Kidney capillary endothelial cell (primary cell): ENCODE measurements at regions not wholly inside any gene's neighbourhood (a gene's known extent, or its start where the extent isn't known, plus 50 kb on each side); places are given as distances from the start of the nearest gene placed in this dataset.

ENCODE experiments used
- DNase-seq: peaks from one replicate; pipeline ENCODE4 v3.0.0-alpha.2; 2018; ENCODE audit warnings: low spot score

GRCh38 chr15:66948294-66948693 is 117.1 kb upstream of the SMAD3 start:
- no peak for DNase-seq

GRCh38 chr15:66950114-66950513 is 115.3 kb upstream of the SMAD3 start:
- no peak for DNase-seq

DNA sequence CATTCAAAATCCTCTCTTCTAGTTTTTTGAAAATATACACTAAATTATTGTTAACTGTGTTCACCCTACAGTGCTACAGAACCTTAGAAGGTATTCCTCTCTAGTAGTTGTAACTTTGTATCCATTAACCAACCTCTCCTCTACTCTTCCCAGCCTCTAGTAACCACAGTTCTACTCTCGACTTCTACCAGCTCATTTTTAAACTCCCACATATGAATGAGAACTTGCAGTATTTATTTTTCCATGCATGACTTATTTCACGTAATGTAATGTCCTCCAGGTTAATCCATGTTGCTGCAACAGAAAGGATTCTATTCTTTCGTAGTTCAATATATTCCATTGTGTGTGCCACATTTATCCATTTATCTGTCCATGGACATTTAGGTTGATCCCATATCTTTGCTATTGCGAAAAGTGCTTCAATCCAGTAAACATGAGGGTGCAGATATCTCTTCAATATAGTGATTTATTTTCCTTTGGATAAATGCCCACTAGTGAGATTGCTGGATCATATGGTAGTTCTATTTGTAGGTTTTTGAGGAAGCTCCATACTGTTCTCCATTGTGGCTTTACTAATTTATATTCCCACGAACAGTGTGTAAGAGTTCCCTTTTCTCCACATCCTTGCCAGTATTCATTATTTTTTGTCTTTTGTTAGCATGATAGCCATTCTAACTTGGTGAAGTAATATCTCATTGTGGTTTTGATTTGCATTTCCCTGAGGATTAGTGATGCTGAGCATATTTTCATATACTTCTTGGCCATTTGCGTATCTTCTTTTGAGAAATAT is 113.7 kb upstream of the SMAD3 start:
- DNase-seq, result no peak

- no peak for DNase-seq
Measured at GRCh38 chr15:66952756-66953522, 112.5 kb upstream of the SMAD3 start.

DNA sequence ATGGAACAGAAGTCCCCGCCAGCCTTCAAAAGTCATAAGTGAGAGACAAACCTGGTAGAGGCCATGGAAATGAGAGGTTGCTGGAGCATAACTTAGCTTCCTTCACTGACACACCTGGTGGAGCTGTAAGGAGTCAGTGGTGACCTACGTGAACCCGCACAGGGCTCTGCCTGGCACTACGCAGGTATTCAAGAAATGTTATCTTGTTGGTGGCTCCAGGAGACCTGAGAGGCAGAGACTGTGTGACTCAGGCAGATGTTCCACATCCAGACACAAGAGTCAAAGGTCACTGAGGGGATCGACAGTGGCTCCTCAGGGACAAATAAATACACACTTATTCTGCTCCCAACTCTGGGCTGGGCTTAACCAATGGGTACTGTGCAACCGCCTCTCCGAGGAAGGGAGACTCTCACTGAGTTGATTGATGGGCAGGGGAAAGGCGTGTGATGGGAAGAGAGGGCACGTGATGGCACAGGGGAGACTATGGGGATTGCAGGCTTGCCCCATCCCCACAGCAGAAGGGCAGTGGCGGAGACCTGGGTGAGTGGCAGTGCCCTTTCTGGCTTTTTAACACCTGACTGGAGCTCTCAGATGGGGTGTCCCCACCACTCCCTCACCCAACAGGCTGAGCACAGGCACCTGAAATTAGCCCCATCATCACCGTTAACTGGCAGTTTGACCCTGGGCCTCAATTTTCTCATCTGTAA is 111.7 kb upstream of the SMAD3 start:
- no peak for DNase-seq

DNA sequence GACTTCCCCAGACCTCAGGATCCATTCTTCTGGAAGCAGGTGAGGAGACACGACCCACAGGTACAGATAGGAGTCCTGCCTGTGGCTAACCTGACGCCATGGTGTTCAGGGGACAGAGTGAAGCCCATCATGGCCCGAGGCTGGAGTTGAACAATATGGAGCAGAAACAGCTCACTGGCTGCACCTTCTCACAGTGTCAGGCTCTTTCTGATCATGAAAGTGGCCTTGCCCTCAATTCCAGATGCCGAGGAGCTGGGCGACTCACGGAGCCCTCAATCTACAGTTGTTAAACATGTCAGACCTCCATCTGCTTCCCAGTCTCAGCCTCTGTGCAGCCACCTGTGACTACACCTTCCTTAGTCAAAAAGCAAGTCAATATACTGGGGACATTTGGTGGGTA is 110.8 kb upstream of the SMAD3 start:
- DNase-seq, result no peak

DNA sequence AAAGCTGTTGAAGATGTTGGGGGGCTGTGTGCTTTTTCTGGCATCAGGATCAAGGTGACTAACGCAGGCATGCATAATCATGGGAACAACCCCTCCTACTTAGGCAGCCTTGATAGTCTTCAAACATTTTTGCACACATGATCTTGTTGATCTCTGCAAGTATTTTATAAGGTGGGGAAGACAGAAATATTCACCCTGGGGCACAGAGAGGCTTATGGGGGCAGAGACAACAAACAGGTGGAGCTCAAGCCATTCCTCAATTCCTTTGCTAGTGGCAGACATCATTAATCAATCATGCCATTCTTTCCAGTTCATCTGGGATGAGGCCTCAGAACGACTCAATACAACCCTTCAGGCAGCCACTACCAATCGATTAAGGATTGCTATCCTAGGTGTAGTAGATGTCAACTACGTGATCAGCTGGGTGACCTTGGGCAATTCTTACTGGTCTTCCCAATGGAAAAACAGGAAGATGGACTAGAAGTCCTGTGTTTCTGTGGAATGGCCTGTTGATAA is 110.3 kb upstream of the SMAD3 start:
- DNase-seq, result no peak

GRCh38 chr15:66955871-66956585 is 109.4 kb upstream of the SMAD3 start:
- DNase-seq, result peak; percentile 83

DNA sequence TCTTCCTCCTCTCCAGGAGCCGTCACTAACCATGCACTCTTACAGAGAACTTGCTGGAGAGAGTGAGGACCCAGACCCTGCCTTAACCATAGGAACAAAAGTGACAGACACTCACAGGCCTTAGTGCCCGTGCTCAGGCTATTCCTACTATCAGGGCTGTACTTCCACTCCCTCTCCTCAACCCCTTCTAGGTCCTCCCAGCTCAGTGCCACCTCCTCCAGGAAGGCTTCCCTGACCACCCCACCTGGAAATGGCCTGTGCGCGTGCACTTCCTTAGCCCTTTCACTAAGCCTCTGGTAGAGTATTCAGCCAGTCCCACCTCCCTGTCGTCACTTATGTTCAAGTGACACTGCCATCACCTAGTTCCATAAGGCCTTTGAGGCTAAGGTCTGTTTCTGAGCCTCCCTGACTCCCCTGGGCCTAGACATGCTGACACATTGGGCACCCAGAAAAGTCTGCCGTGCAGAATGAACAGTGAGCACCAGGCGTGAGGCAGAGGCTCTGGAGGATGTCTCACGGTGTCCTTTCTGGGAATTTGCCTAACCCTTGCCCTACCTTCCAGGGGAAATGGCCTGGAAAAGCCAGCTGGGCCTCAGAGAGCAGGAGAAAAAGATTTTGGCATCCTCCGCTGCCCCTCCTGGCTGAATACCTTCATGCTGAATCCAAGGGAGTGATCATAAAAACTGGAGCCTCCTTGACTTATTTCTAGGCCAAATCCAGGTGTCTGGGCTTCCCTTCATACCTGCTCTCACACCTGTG is 108.6 kb upstream of the SMAD3 start:
- DNase-seq, result no peak

- DNase-seq, result no peak
Measured at GRCh38 chr15:66957431-66957720, 108.0 kb upstream of the SMAD3 start.

DNA sequence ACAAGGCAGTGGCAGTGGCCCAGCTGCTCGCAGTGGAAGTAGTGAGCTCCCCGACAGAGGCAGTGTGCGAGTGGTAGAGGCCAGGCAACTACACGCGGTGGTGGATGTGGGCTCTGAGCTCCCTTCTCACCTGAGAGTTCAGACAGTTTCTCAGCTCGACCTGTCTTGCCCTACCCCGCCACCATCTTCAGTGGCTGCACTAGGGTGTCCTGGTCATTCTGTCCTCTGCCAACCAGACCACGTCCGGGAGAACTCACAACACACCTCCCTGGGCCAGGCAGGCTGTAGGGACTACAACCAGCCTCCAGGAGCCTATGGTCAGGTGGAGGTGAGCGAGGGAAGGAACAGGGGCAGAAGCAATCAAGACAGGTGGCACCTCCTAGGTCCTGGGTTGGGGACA is 106.3 kb upstream of the SMAD3 start:
- no peak for DNase-seq

GRCh38 chr15:66959875-66960274 is 105.5 kb upstream of the SMAD3 start:
- no peak for DNase-seq

- no peak for DNase-seq
Measured at GRCh38 chr15:66960519-66960918, 104.9 kb upstream of the SMAD3 start.

DNA sequence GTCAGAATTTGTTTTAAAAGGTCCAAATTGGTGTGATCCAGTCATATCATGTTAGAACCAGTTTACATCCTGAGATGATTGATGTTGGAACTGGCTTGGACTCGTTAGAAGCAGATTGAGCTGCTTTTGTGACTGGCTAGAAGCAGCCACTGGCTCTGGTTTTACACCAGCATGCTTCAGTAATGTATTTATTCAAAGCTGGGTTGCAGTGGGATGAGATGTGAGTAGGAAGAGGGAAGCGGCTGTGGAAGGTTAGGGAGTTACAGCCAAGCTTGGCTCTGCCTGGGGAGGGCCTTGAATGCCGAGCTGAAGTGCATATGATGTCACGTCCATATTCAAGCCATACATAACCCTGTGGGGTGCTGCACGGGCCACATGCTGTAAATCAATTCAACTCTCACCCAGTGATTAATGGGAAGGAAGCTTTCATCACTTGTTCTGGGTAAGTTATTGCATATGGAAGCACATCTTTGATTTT is 104.0 kb upstream of the SMAD3 start:
- DNase-seq, result no peak

- DNase-seq, result no peak
Measured at GRCh38 chr15:66961901-66962300, 103.5 kb upstream of the SMAD3 start.

DNA sequence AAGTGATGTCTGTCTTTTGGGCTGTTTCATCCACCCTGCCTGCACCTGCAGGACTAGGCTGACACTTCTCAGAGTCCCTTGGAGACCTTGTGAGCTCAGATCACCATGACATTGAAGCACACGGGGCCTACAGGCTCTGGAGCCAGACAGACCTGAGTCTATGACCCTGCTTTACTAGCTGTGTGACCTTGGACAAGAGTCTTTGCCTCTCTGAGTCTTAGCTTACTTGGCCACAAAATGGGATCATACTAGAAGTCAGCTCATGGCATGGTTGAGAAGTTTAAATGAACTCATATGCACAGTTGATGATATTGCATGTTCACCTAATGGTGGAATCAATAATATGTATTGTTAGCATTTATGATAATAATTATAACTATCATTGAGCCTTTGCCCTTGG is 102.9 kb upstream of the SMAD3 start:
- no peak for DNase-seq

- no peak for DNase-seq
Measured at GRCh38 chr15:66963084-66963483, 102.3 kb upstream of the SMAD3 start.

GRCh38 chr15:66963710-66964109 is 101.7 kb upstream of the SMAD3 start:
- DNase-seq, result no peak

- no peak for DNase-seq
Measured at GRCh38 chr15:66964111-66964738, 101.2 kb upstream of the SMAD3 start.

GRCh38 chr15:66964791-66965190 is 100.6 kb upstream of the SMAD3 start:
- no peak for DNase-seq
